ENCODE measurements at regions not wholly inside any gene's neighbourhood (a gene's known extent, or its start where the extent isn't known, plus 50 kb on each side); places are given as distances from the start of the nearest gene placed in this dataset.
A peak's percentile ranks its signal among the peaks of the same experiment; 100 is the strongest.

GRCh38 chr21:22763442-22763841, 1765.2 kb downstream of the NCAM2 start:
- no peak for DNase-seq
- no peaks in the 10 kb centered on the region for H3K27me3 ChIP-seq
- TF ChIP-seq POLR2AphosphoS5 (IDR thresholded peaks at IDR 0.05) (no peak), CTCF (IDR thresholded peaks at IDR 0.05) (no peak), EP300 (IDR thresholded peaks at IDR 0.05) (no peak), POLR2A (IDR thresholded peaks at IDR 0.05) (no peak)

GRCh38 chr21:22764222-22764621, 1766.0 kb downstream of the NCAM2 start:
- 62 to 82% methylated on average over 3 of the region's 3 CpGs for WGBS, 2 donors
- no peaks in the 10 kb centered on the region for H3K36me3 ChIP-seq
- H3K9me3 ChIP-seq = no peaks in the 10 kb centered on the region
- no peak overlapping the region for H3K27ac ChIP-seq
- TF ChIP-seq POLR2AphosphoS5 (IDR thresholded peaks at IDR 0.05) = no peak
- no peak for TF ChIP-seq CTCF (IDR thresholded peaks at IDR 0.05)
- TF ChIP-seq EP300 (IDR thresholded peaks at IDR 0.05) = no peak
- TF ChIP-seq POLR2A (IDR thresholded peaks at IDR 0.05) = no peak
- H3K27me3 ChIP-seq = no peaks in the 10 kb centered on the region
- DNase-seq = no peak
- H3K4me3 ChIP-seq = no peak overlapping the region
- no peaks in the 10 kb centered on the region for H3K4me1 ChIP-seq
- no peak for ATAC-seq (ENCODE audit: low FRiP score in 2 of 2)

More at GRCh38 chr21:22763442-22763841, 1765.2 kb downstream of the NCAM2 start:
- H3K27ac ChIP-seq = no peak overlapping the region
- no peaks in the 10 kb centered on the region for H3K36me3 ChIP-seq
- H3K4me1 ChIP-seq = no peaks in the 10 kb centered on the region
- ATAC-seq (ENCODE audit: low FRiP score in 2 of 2) = no peak
- 74 to 78% methylated on average over 3 of the region's 3 CpGs for WGBS, 2 donors
- no peak overlapping the region for H3K4me3 ChIP-seq
- H3K9me3 ChIP-seq = no peaks in the 10 kb centered on the region

- Histone ChIP-seq H3K27ac (no peak overlapping the region), H3K9me3 (no peaks in the 10 kb centered on the region), H3K4me1 (no peaks in the 10 kb centered on the region), H3K27me3 (no peaks in the 10 kb centered on the region), H3K36me3 (no peaks in the 10 kb centered on the region), H3K4me3 (no peak overlapping the region)
- WGBS, 2 donors = 64 to 75% methylated on average over 2 of the region's 2 CpGs
- DNase-seq (no peak), ATAC-seq (ENCODE audit: low FRiP score in 2 of 2) (no peak)
- TF ChIP-seq POLR2AphosphoS5 (IDR thresholded peaks at IDR 0.05) (no peak), CTCF (IDR thresholded peaks at IDR 0.05) (no peak), EP300 (IDR thresholded peaks at IDR 0.05) (no peak), POLR2A (IDR thresholded peaks at IDR 0.05) (no peak)
These were observed 1793.2 kb downstream of the NCAM2 start for GRCh38 chr21:22791376-22791775.

- no peak overlapping the region for H3K4me3 ChIP-seq
- H3K27ac ChIP-seq = no peak overlapping the region
- H3K4me1 ChIP-seq = no peaks in the 10 kb centered on the region
- DNase-seq (no peak), ATAC-seq (ENCODE audit: low FRiP score in 2 of 2) (no peak)
- H3K9me3 ChIP-seq = no peaks in the 10 kb centered on the region
- H3K36me3 ChIP-seq = no peaks in the 10 kb centered on the region
- 1 to 3% methylated on average over 3 of the region's 3 CpGs for WGBS, 2 donors
- TF ChIP-seq POLR2AphosphoS5 (IDR thresholded peaks at IDR 0.05) (no peak), POLR2A (IDR thresholded peaks at IDR 0.05) (no peak), CTCF (IDR thresholded peaks at IDR 0.05) (peak in 5 of 6 experiments; percentile 44 to 60 (median 51))
- H3K27me3 ChIP-seq = no peaks in the 10 kb centered on the region
These were observed 1793.9 kb downstream of the NCAM2 start for GRCh38 chr21:22791986-22792560.

- H3K36me3 ChIP-seq = no peaks in the 10 kb centered on the region
- DNase-seq (no peak), ATAC-seq (ENCODE audit: low FRiP score in 2 of 2) (no peak)
- H3K27ac ChIP-seq = no peak overlapping the region
- TF ChIP-seq EP300 (IDR thresholded peaks at IDR 0.05) (no peak), POLR2A (IDR thresholded peaks at IDR 0.05) (no peak)
- H3K9me3 ChIP-seq = no peaks in the 10 kb centered on the region
- H3K4me1 ChIP-seq = no peaks in the 10 kb centered on the region
- no peaks in the 10 kb centered on the region for H3K27me3 ChIP-seq
- no peak overlapping the region for H3K4me3 ChIP-seq
- WGBS, 2 donors = 59 to 88% methylated on average over 2 of the region's 2 CpGs
These were observed 1796.9 kb downstream of the NCAM2 start for GRCh38 chr21:22795091-22795490.

Measured in upper lobe of left lung (tissue), 6 donors.